GM12878 (cell line): ENCODE measurements at regions not wholly inside any gene's neighbourhood (a gene's known extent, or its start where the extent isn't known, plus 50 kb on each side); places are given as distances from the start of the nearest gene placed in this dataset.

Experiments used
- KDM1A ChIP-seq: fragments of 200-600 bp; sonication (generic); IDR thresholded peaks from 2 replicates; pipeline ENCODE4 v1.6.1; 2016; ENCODE audit warnings: borderline replicate concordance
- USF1 ChIP-seq: IDR thresholded peaks from 2 replicates; pipeline ENCODE4 v1.6.1; 2011; ENCODE audit warnings: borderline replicate concordance, low read depth, mild to moderate bottlenecking, moderate library complexity, mixed read lengths, low read length; ENCODE audit not compliant: insufficient read depth; ENCODE audit errors: extremely low read length

DNA sequence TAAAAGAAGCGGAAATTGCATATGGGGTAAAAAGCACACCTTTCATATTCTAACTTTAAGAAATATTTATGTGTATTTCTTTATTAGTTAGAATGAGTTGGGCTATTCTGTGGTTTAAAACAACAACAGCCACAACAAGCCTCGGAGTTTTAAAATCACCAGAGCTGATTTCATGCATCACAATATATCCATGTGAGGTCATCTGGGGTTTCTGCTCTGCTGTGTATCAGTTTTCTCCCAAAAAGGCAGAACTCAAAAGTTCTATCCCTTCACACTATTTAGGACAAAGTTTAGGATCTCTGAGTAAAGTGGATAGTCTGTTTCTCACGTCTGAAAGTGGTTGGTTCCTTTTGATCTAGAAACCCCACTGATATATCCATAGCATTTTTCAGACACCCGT, 601.5 kb upstream of the GCFC2 start:
- TF ChIP-seq USF1 (no peak), KDM1A (no peak)
